ENCODE measurements at regions not wholly inside any gene's neighbourhood (a gene's known extent, or its start where the extent isn't known, plus 50 kb on each side); places are given as distances from the start of the nearest gene placed in this dataset.

- no peak for TF ChIP-seq POLR2A (IDR thresholded peaks at IDR 0.05; ENCODE audit: low read length)
- TF ChIP-seq GATA1 (IDR thresholded peaks at IDR 0.05; ENCODE audit: low read depth, low read length) = no peak
These were observed 120.8 kb upstream of the PDE4D start for GRCh38 chr5:60014331-60014730.

Measured in erythroblast (primary cell).